ENCODE measurements at regions not wholly inside any gene's neighbourhood (a gene's known extent, or its start where the extent isn't known, plus 50 kb on each side); places are given as distances from the start of the nearest gene placed in this dataset.

GRCh38 chr21:15243406-15243805 lies 178.6 kb upstream of the NRIP1 start:
- no peak for TF ChIP-seq CTCF (conservative IDR thresholded peaks at IDR 0.05; ENCODE audit: low read depth, low read length)
- H3K4me3 ChIP-seq (ENCODE audit: low read length), result no peak overlapping the region
- no peak for DNase-seq (ENCODE audit: low read depth)

GRCh38 chr21:15247613-15248012 lies 182.8 kb upstream of the NRIP1 start:
- TF ChIP-seq CTCF (conservative IDR thresholded peaks at IDR 0.05; ENCODE audit: low read depth, low read length), result no peak
- no peak overlapping the region for H3K4me3 ChIP-seq (ENCODE audit: low read length)
- DNase-seq (ENCODE audit: low read depth), result no peak

GRCh38 chr21:15249285-15249993 lies 184.6 kb upstream of the NRIP1 start:
- no peak for TF ChIP-seq CTCF (conservative IDR thresholded peaks at IDR 0.05; ENCODE audit: low read depth, low read length)
- no peak for DNase-seq (ENCODE audit: low read depth)

GRCh38 chr21:15250384-15250783 lies 185.6 kb upstream of the NRIP1 start:
- DNase-seq (ENCODE audit: low read depth), result no peak
- no peak overlapping the region for H3K4me3 ChIP-seq (ENCODE audit: low read length)
- TF ChIP-seq CTCF (conservative IDR thresholded peaks at IDR 0.05; ENCODE audit: low read depth, low read length), result no peak

More at GRCh38 chr21:15249285-15249993, 184.6 kb upstream of the NRIP1 start:
- H3K4me3 ChIP-seq (ENCODE audit: low read length), result no peak overlapping the region

- no peak for TF ChIP-seq CTCF (conservative IDR thresholded peaks at IDR 0.05; ENCODE audit: low read depth, low read length)
- DNase-seq (ENCODE audit: low read depth), result no peak
- H3K4me3 ChIP-seq (ENCODE audit: low read length), result no peak overlapping the region
These were observed 187.6 kb upstream of the NRIP1 start for GRCh38 chr21:15252431-15252830.

GRCh38 chr21:15254111-15254510 lies 189.3 kb upstream of the NRIP1 start:
- DNase-seq (ENCODE audit: low read depth), result no peak
- TF ChIP-seq CTCF (conservative IDR thresholded peaks at IDR 0.05; ENCODE audit: low read depth, low read length), result no peak
- H3K4me3 ChIP-seq (ENCODE audit: low read length), result no peak overlapping the region

- DNase-seq (ENCODE audit: low read depth), result no peak
- H3K4me3 ChIP-seq (ENCODE audit: low read length), result no peak overlapping the region
- TF ChIP-seq CTCF (conservative IDR thresholded peaks at IDR 0.05; ENCODE audit: low read depth, low read length), result no peak
These were observed 190.5 kb upstream of the NRIP1 start for GRCh38 chr21:15255261-15255660.

All from retinal pigment epithelial cell (primary cell).